ENCODE measurements at regions not wholly inside any gene's neighbourhood (a gene's known extent, or its start where the extent isn't known, plus 50 kb on each side); places are given as distances from the start of the nearest gene placed in this dataset.

- TF ChIP-seq CTCF (conservative IDR thresholded peaks at IDR 0.05; ENCODE audit: low read depth, low read length): no peak
- no peak for TF ChIP-seq EZH2 (IDR thresholded peaks at IDR 0.05; ENCODE audit: borderline replicate concordance, low read depth, low read length, poor library complexity, severe bottlenecking)
These were observed 80.9 kb upstream of the TLR3 start for GRCh38 chr4:185987961-185988627.

Data from A673 (cell line).